Hematopoietic multipotent progenitor cell treated with erythropoietin and hydrocortisone succinate and interleukin-3 and kit ligand, for 17 days (in vitro differentiated cells): ENCODE measurements at regions not wholly inside any gene's neighbourhood (a gene's known extent, or its start where the extent isn't known, plus 50 kb on each side); places are given as distances from the start of the nearest gene placed in this dataset.
"Not testable (repeated sequence)": the region's sequence is repeated elsewhere in the genome, so short reads cannot be mapped to it uniquely, and the experiment has no call there.

ENCODE experiments used
- DNase-seq: peaks from one replicate; pipeline ENCODE4 v3.0.0-alpha.2; 2015; ENCODE audit warnings: low spot score

- DNase-seq: peak; percentile 31
These were observed 67.5 kb downstream of the EIF1AY start for GRCh38 chrY:20643055-20643454.

GRCh38 chrY:20648265-20648664 lies 72.7 kb downstream of the EIF1AY start:
- no peak for DNase-seq

- peak; percentile 55 for DNase-seq
These were observed 73.3 kb downstream of the EIF1AY start for GRCh38 chrY:20648891-20649290.

- peak; percentile 21 for DNase-seq
These were observed 75.9 kb downstream of the EIF1AY start for GRCh38 chrY:20651481-20651880.

GRCh38 chrY:20659450-20659849 lies 83.9 kb downstream of the EIF1AY start:
- DNase-seq: no peak

- DNase-seq: no peak
These were observed 86.6 kb downstream of the EIF1AY start for GRCh38 chrY:20662204-20662603.

- DNase-seq: peak; percentile 81
These were observed 88.6 kb downstream of the EIF1AY start for GRCh38 chrY:20664196-20664595.

GRCh38 chrY:20665357-20665756 lies 89.8 kb downstream of the EIF1AY start:
- not testable (repeated sequence) for DNase-seq

- DNase-seq: no peak
These were observed 74.0 kb upstream of the RPS4Y2 start for GRCh38 chrY:20681935-20682334.

GRCh38 chrY:20683371-20683770 lies 72.5 kb upstream of the RPS4Y2 start:
- no peak for DNase-seq

- no peak for DNase-seq
These were observed 69.2 kb upstream of the RPS4Y2 start for GRCh38 chrY:20686674-20687073.
